ENCODE measurements at regions not wholly inside any gene's neighbourhood (a gene's known extent, or its start where the extent isn't known, plus 50 kb on each side); places are given as distances from the start of the nearest gene placed in this dataset.

GRCh38 chr6:148086843-148087242 lies 255.8 kb upstream of the SASH1 start:
- Mint-ChIP-seq H3K4me3 (no peak overlapping the region), H3K27ac (no peak overlapping the region), H3K27me3 (peaks cover 7% of the 10 kb centered on the region), H3K9me3 (ENCODE audit: low read depth) (peaks cover 20% of the 10 kb centered on the region), H3K4me1 (ENCODE audit: low read depth) (no peaks in the 10 kb centered on the region), H3K36me3 (no peaks in the 10 kb centered on the region)

- H3K4me1 Mint-ChIP-seq (ENCODE audit: low read depth) = no peaks in the 10 kb centered on the region
- peaks cover 7% of the 10 kb centered on the region for H3K27me3 Mint-ChIP-seq
- H3K9me3 Mint-ChIP-seq (ENCODE audit: low read depth) = peaks cover 20% of the 10 kb centered on the region
- H3K27ac Mint-ChIP-seq = no peak overlapping the region
- H3K4me3 Mint-ChIP-seq = no peak overlapping the region
- no peaks in the 10 kb centered on the region for H3K36me3 Mint-ChIP-seq
Observed at GRCh38 chr6:148087659-148088058, 255.0 kb upstream of the SASH1 start.

- H3K4me3 Mint-ChIP-seq = no peak overlapping the region
- peaks cover 20% of the 10 kb centered on the region for H3K9me3 Mint-ChIP-seq (ENCODE audit: low read depth)
- H3K27ac Mint-ChIP-seq = no peak overlapping the region
- H3K36me3 Mint-ChIP-seq = no peaks in the 10 kb centered on the region
- peaks cover 6% of the 10 kb centered on the region for H3K27me3 Mint-ChIP-seq
- no peaks in the 10 kb centered on the region for H3K4me1 Mint-ChIP-seq (ENCODE audit: low read depth)
Observed at GRCh38 chr6:148090326-148090725, 252.3 kb upstream of the SASH1 start.

GRCh38 chr6:148091394-148091793 lies 251.2 kb upstream of the SASH1 start:
- peaks cover 6% of the 10 kb centered on the region for H3K27me3 Mint-ChIP-seq

GRCh38 chr6:148103436-148103835 lies 239.2 kb upstream of the SASH1 start:
- Mint-ChIP-seq H3K27ac (no peak overlapping the region), H3K36me3 (no peaks in the 10 kb centered on the region), H3K9me3 (ENCODE audit: low read depth) (no peaks in the 10 kb centered on the region), H3K4me1 (ENCODE audit: low read depth) (peaks cover 1% of the 10 kb centered on the region), H3K4me3 (no peak overlapping the region), H3K27me3 (peaks cover 3% of the 10 kb centered on the region)

More at GRCh38 chr6:148091394-148091793, 251.2 kb upstream of the SASH1 start:
- no peak overlapping the region for H3K27ac Mint-ChIP-seq
- H3K4me3 Mint-ChIP-seq = no peak overlapping the region
- H3K4me1 Mint-ChIP-seq (ENCODE audit: low read depth) = no peaks in the 10 kb centered on the region
- no peaks in the 10 kb centered on the region for H3K36me3 Mint-ChIP-seq
- peaks cover 20% of the 10 kb centered on the region for H3K9me3 Mint-ChIP-seq (ENCODE audit: low read depth)

- H3K36me3 Mint-ChIP-seq = no peaks in the 10 kb centered on the region
- H3K4me1 Mint-ChIP-seq (ENCODE audit: low read depth) = peaks cover 1% of the 10 kb centered on the region
- no peak overlapping the region for H3K27ac Mint-ChIP-seq
- H3K27me3 Mint-ChIP-seq = peaks cover 6% of the 10 kb centered on the region
- H3K4me3 Mint-ChIP-seq = no peak overlapping the region
- no peaks in the 10 kb centered on the region for H3K9me3 Mint-ChIP-seq (ENCODE audit: low read depth)
Observed at GRCh38 chr6:148104131-148104530, 238.5 kb upstream of the SASH1 start.

- Mint-ChIP-seq H3K9me3 (ENCODE audit: low read depth) (no peaks in the 10 kb centered on the region), H3K27me3 (peaks cover 8% of the 10 kb centered on the region), H3K36me3 (no peaks in the 10 kb centered on the region), H3K27ac (no peak overlapping the region), H3K4me3 (no peak overlapping the region), H3K4me1 (ENCODE audit: low read depth) (peaks cover 1% of the 10 kb centered on the region)
Observed at GRCh38 chr6:148105695-148106094, 236.9 kb upstream of the SASH1 start.

GRCh38 chr6:148107911-148108310 lies 234.7 kb upstream of the SASH1 start:
- Mint-ChIP-seq H3K4me3 (no peak overlapping the region), H3K9me3 (ENCODE audit: low read depth) (no peaks in the 10 kb centered on the region), H3K4me1 (ENCODE audit: low read depth) (peaks cover 1% of the 10 kb centered on the region), H3K27ac (no peak overlapping the region), H3K27me3 (peaks cover 9% of the 10 kb centered on the region), H3K36me3 (no peaks in the 10 kb centered on the region)

- Mint-ChIP-seq H3K4me1 (ENCODE audit: low read depth) (peaks cover 1% of the 10 kb centered on the region), H3K4me3 (no peak overlapping the region), H3K9me3 (ENCODE audit: low read depth) (no peaks in the 10 kb centered on the region), H3K36me3 (no peaks in the 10 kb centered on the region), H3K27me3 (peaks cover 9% of the 10 kb centered on the region), H3K27ac (no peak overlapping the region)
Observed at GRCh38 chr6:148109732-148110131, 232.9 kb upstream of the SASH1 start.

GRCh38 chr6:148110925-148111324 lies 231.7 kb upstream of the SASH1 start:
- H3K4me1 Mint-ChIP-seq (ENCODE audit: low read depth) = peaks cover 1% of the 10 kb centered on the region
- H3K9me3 Mint-ChIP-seq (ENCODE audit: low read depth) = no peaks in the 10 kb centered on the region
- peaks cover 9% of the 10 kb centered on the region for H3K27me3 Mint-ChIP-seq
- H3K4me3 Mint-ChIP-seq = no peak overlapping the region
- H3K36me3 Mint-ChIP-seq = no peaks in the 10 kb centered on the region
- H3K27ac Mint-ChIP-seq = no peak overlapping the region

- H3K4me3 Mint-ChIP-seq = no peak overlapping the region
- no peaks in the 10 kb centered on the region for H3K9me3 Mint-ChIP-seq (ENCODE audit: low read depth)
- no peaks in the 10 kb centered on the region for H3K36me3 Mint-ChIP-seq
- H3K27me3 Mint-ChIP-seq = peaks cover 6% of the 10 kb centered on the region
- no peaks in the 10 kb centered on the region for H3K4me1 Mint-ChIP-seq (ENCODE audit: low read depth)
- H3K27ac Mint-ChIP-seq = no peak overlapping the region
Observed at GRCh38 chr6:148112851-148113319, 229.8 kb upstream of the SASH1 start.

GRCh38 chr6:148116001-148116400 lies 226.6 kb upstream of the SASH1 start:
- H3K4me1 Mint-ChIP-seq (ENCODE audit: low read depth) = no peaks in the 10 kb centered on the region
- no peaks in the 10 kb centered on the region for H3K36me3 Mint-ChIP-seq
- H3K4me3 Mint-ChIP-seq = no peak overlapping the region
- H3K27ac Mint-ChIP-seq = no peak overlapping the region
- peaks cover 1% of the 10 kb centered on the region for H3K27me3 Mint-ChIP-seq
- no peaks in the 10 kb centered on the region for H3K9me3 Mint-ChIP-seq (ENCODE audit: low read depth)

- no peak overlapping the region for H3K4me3 Mint-ChIP-seq
- no peaks in the 10 kb centered on the region for H3K9me3 Mint-ChIP-seq (ENCODE audit: low read depth)
- H3K4me1 Mint-ChIP-seq (ENCODE audit: low read depth) = no peaks in the 10 kb centered on the region
- no peaks in the 10 kb centered on the region for H3K27me3 Mint-ChIP-seq
- no peaks in the 10 kb centered on the region for H3K36me3 Mint-ChIP-seq
- H3K27ac Mint-ChIP-seq = no peak overlapping the region
Observed at GRCh38 chr6:148118244-148118643, 224.4 kb upstream of the SASH1 start.

GRCh38 chr6:148128014-148128730 lies 214.5 kb upstream of the SASH1 start:
- Mint-ChIP-seq H3K4me3 (no peak overlapping the region), H3K27me3 (peaks cover 6% of the 10 kb centered on the region), H3K27ac (no peak overlapping the region), H3K36me3 (no peaks in the 10 kb centered on the region), H3K4me1 (ENCODE audit: low read depth) (no peaks in the 10 kb centered on the region), H3K9me3 (ENCODE audit: low read depth) (no peaks in the 10 kb centered on the region)

- no peak overlapping the region for H3K27ac Mint-ChIP-seq
- no peaks in the 10 kb centered on the region for H3K36me3 Mint-ChIP-seq
- H3K27me3 Mint-ChIP-seq = peaks cover 7% of the 10 kb centered on the region
- peaks cover 11% of the 10 kb centered on the region for H3K4me1 Mint-ChIP-seq (ENCODE audit: low read depth)
- no peaks in the 10 kb centered on the region for H3K9me3 Mint-ChIP-seq (ENCODE audit: low read depth)
- H3K4me3 Mint-ChIP-seq = no peak overlapping the region
Observed at GRCh38 chr6:148134592-148134991, 208.0 kb upstream of the SASH1 start.

- no peak overlapping the region for H3K4me3 Mint-ChIP-seq
- no peak overlapping the region for H3K27ac Mint-ChIP-seq
- peaks cover 11% of the 10 kb centered on the region for H3K4me1 Mint-ChIP-seq (ENCODE audit: low read depth)
- peaks cover 3% of the 10 kb centered on the region for H3K27me3 Mint-ChIP-seq
- no peaks in the 10 kb centered on the region for H3K9me3 Mint-ChIP-seq (ENCODE audit: low read depth)
- no peaks in the 10 kb centered on the region for H3K36me3 Mint-ChIP-seq
Observed at GRCh38 chr6:148136586-148136985, 206.1 kb upstream of the SASH1 start.
